ENCODE measurements at regions not wholly inside any gene's neighbourhood (a gene's known extent, or its start where the extent isn't known, plus 50 kb on each side); places are given as distances from the start of the nearest gene placed in this dataset.

DNA sequence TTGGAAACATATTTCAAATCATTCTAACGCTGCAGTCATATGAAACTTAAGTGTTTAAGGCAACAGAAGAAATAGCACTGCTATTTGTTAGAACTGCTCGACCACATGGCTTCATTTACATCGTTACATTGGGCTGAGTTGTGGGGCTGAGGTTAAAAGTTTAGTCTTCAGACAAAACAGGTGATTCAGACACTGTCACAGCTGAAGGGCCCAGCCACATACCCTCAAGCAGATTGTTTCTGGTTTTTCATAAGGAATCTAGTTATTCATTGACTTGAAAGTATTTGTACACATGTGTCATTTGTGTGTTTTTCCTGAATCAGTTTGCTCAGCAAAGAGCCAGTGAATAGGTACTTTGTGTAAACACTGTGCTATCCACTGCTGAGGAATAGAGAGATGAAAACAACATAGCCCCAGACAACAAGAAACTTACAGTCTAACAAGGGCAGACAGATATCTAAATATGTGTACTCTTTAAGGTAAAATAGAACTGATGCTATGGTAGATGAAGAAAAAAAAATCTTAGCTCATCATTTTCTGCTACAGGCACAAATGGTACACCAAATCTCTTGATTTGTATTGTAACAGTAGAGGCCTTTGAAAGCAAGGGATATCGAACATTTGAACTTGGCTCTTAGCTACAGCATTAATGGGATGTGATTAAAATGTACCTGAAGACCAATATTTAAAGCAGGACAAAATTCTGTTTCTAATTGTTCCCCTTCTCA is 357.6 kb upstream of the RPS23 start:
- CTCF ChIA-PET = interaction anchor here (0.8 to 1.3 kb wide), 3 partner anchors 271 to 838 kb away, joined by 3 to 5 read pairs (median 4); no protein-coding TSS in a partner anchor
- H3K27ac ChIP-seq = peak overlapping the region; percentile 69 to 81
- peak; percentile 92 for FAIRE-seq

More for the DNA sequence above, 357.6 kb upstream of the RPS23 start:
- Histone ChIP-seq H3K4me3 (no peak overlapping the region), H3K4me2 (peak overlapping the region; percentile 70), H3K4me1 (peaks cover 29% of the 10 kb centered on the region), H3K9me3 (0 out of 3 replicates have a peak, but pooled peaks cover 8% of the 10 kb centered on the region)
- POLR2A ChIA-PET = interaction anchor here (1.2 kb wide), 2 partner anchors 247 to 442 kb away, joined by 3 read pairs; partner anchors contain the start of gene XRCC4
- TF ChIP-seq SMC3 (IDR thresholded peaks at IDR 0.05) (peak; percentile 41; the same call in 2 of the 3 replicates), EP300 (IDR thresholded peaks at IDR 0.05) (peak; percentile 91 to 93; a peak in 4 of 5 replicates), HOXB5 (CRISPR knock-in tag; IDR thresholded peaks at IDR 0.05) (no peak), ZFP36 (IDR thresholded peaks at IDR 0.05; ENCODE audit: borderline replicate concordance, partially characterized antibody) (peak; percentile 20), CBX8 (IDR thresholded peaks at IDR 0.05) (no peak), POLR2AphosphoS2 (conservative IDR thresholded peaks at IDR 0.05; ENCODE audit: low read length) (no peak), HEYL (CRISPR knock-in tag; IDR thresholded peaks at IDR 0.05) (no peak), ATOH8 (CRISPR knock-in tag; IDR thresholded peaks at IDR 0.05; ENCODE audit: low read depth) (no peak), RARB (CRISPR knock-in tag; IDR thresholded peaks at IDR 0.05) (peak; percentile 76; the same call in 1 of the 2 replicates), PBX3 (IDR thresholded peaks at IDR 0.05) (no peak), NFE2L2 (conservative IDR thresholded peaks at IDR 0.05; ENCODE audit: low read length) (no peak), GATA3 (IDR thresholded peaks at IDR 0.05; ENCODE audit: borderline replicate concordance) (peak; percentile 94), FOSL2 (IDR thresholded peaks at IDR 0.05) (peak; percentile 97), FOSL2 (CRISPR knock-in tag; IDR thresholded peaks at IDR 0.05) (peak; percentile 97), JUN (IDR thresholded peaks at IDR 0.05) (peak; percentile 89 to 94; a peak in 4 of 5 replicates), BCL3 (IDR thresholded peaks at IDR 0.05) (peak; percentile 93), MAFK (IDR thresholded peaks at IDR 0.05; ENCODE audit: partially characterized antibody) (peak; percentile 75), JUNB (IDR thresholded peaks at IDR 0.05) (peak; percentile 99), EHMT2 (IDR thresholded peaks at IDR 0.05; ENCODE audit: low read depth) (no peak), NR3C1 (IDR thresholded peaks at IDR 0.05) (no peak), HDAC2 (IDR thresholded peaks at IDR 0.05) (no peak), CEBPB (IDR thresholded peaks at IDR 0.05) (peak in 1 of 2 experiments; percentile 42; a peak in 1 of 4 replicates), KDM5A (IDR thresholded peaks at IDR 0.05) (no peak), MAX (IDR thresholded peaks at IDR 0.05) (peak; percentile 89), RAD21 (conservative IDR thresholded peaks at IDR 0.05 in 1 of 2, IDR thresholded peaks at IDR 0.05 in 1 of 2) (peak in 1 of 2 experiments; percentile 6; a peak in 3 of 5 replicates)
- TF ChIP-seq, protein P1, sequence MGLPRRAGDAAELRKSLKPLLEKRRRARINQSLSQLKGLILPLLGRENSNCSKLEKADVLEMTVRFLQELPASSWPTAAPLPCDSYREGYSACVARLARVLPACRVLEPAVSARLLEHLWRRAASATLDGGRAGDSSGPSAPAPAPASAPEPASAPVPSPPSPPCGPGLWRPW (IDR thresholded peaks at IDR 0.05) = 0 out of 2 replicates have a peak, but pooled peaks have one; percentile 7
- TF ChIP-seq, protein P2, sequence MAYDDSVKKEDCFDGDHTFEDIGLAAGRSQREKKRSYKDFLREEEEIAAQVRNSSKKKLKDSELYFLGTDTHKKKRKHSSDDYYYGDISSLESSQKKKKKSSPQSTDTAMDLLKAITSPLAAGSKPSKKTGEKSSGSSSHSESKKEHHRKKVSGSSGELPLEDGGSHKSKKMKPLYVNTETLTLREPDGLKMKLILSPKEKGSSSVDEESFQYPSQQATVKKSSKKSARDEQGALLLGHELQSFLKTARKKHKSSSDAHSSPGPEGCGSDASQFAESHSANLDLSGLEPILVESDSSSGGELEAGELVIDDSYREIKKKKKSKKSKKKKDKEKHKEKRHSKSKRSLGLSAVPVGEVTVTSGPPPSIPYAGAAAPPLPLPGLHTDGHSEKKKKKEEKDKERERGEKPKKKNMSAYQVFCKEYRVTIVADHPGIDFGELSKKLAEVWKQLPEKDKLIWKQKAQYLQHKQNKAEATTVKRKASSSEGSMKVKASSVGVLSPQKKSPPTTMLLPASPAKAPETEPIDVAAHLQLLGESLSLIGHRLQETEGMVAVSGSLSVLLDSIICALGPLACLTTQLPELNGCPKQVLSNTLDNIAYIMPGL (CRISPR knock-in tag; IDR thresholded peaks at IDR 0.05; ENCODE audit: borderline replicate concordance) = no peak
- ATAC-seq (peak; percentile 95 to 98), DNase-seq (ENCODE audit: low read depth in 1 of 2, low spot score in 1 of 2) (peak; percentile 67 to 89)
- WGBS (ENCODE audit: missing lambda C conversion rate) = 17% methylated on average over 4 of the region's 4 CpGs
